Neural progenitor cell (in vitro differentiated cells): ENCODE measurements at regions not wholly inside any gene's neighbourhood (a gene's known extent, or its start where the extent isn't known, plus 50 kb on each side); places are given as distances from the start of the nearest gene placed in this dataset.
"Not testable (repeated sequence)": the region's sequence is repeated elsewhere in the genome, so short reads cannot be mapped to it uniquely, and the experiment has no call there.

Source experiments
- DNase-seq: peaks from one replicate; pipeline ENCODE4 v3.0.0-alpha.2; 2016; ENCODE audit warnings: low spot score
- H2AFZ ChIP-seq: fragments of 200-600 bp; sonication (generic); replicated peaks from 2 replicates; pipeline ENCODE4 v1.6.1; 2016; ENCODE audit warnings: antibody characterized with exemption
- H3F3A ChIP-seq: fragments of 200-600 bp; sonication (generic); 2 replicates; pipeline ENCODE4 v1.6.1; 2016; ENCODE audit warnings: antibody characterized with exemption, low read depth
- H3K27ac ChIP-seq: fragments of 200-600 bp; sonication (generic); 2 replicates; pipeline ENCODE4 v1.5.1; 2016; ENCODE audit warnings: mild to moderate bottlenecking
- H3K27me3 ChIP-seq: fragments of 200-600 bp; sonication (generic); 2 replicates; pipeline ENCODE4 v1.6.1; 2016; ENCODE audit warnings: mild to moderate bottlenecking, moderate library complexity
- H3K36me3 ChIP-seq: fragments of 200-600 bp; sonication (generic); 2 replicates; pipeline ENCODE4 v1.5.1; 2016
- H3K4me1 ChIP-seq: fragments of 200-600 bp; sonication (generic); 2 replicates; pipeline ENCODE4 v1.6.1; 2016; ENCODE audit warnings: mixed run types
- H3K4me2 ChIP-seq: fragments of 200-600 bp; sonication (generic); 2 replicates; pipeline ENCODE4 v1.6.1; 2016
- H3K4me3 ChIP-seq: fragments of 200-600 bp; sonication (generic); 2 replicates; pipeline ENCODE4 v1.5.1; 2016
- H3K79me2 ChIP-seq: fragments of 200-600 bp; sonication (generic); 2 replicates; pipeline ENCODE4 v1.6.1; 2016; ENCODE audit warnings: low read depth
- H3K9ac ChIP-seq: fragments of 200-600 bp; sonication (generic); 2 replicates; pipeline ENCODE4 v1.6.1; 2016
- H3K9me3 ChIP-seq: fragments of 200-600 bp; sonication (generic); 2 replicates; pipeline ENCODE4 v1.5.1; 2016; ENCODE audit warnings: low read depth
- H4K20me1 ChIP-seq: fragments of 200-600 bp; sonication (generic); 2 replicates; pipeline ENCODE4 v1.6.1; 2016; ENCODE audit warnings: low read depth
- H3K27ac Mint-ChIP-seq: 3 replicates; pipeline ENCODE4 v1.8.0; 2021; ENCODE audit warnings: mixed read lengths
- H3K27me3 Mint-ChIP-seq: 2 replicates; pipeline ENCODE4 v1.8.0; 2022; ENCODE audit warnings: low read depth, mild to moderate bottlenecking, inconsistent platforms, moderate library complexity, mixed read lengths; ENCODE audit not compliant: insufficient read depth
- H3K36me3 Mint-ChIP-seq: 3 replicates; pipeline ENCODE4 v1.8.0; 2021; ENCODE audit warnings: mixed read lengths
- H3K4me1 Mint-ChIP-seq: 3 replicates; pipeline ENCODE4 v1.8.0; 2021; ENCODE audit warnings: mixed read lengths
- H3K4me3 Mint-ChIP-seq: 3 replicates; pipeline ENCODE4 v1.8.0; 2021; ENCODE audit warnings: mild to moderate bottlenecking, moderate library complexity, mixed read lengths
- H3K9me3 Mint-ChIP-seq: 3 replicates; pipeline ENCODE4 v1.8.0; 2020; ENCODE audit warnings: mixed read lengths
- EZH2 ChIP-seq: fragments of 200-600 bp; sonication (generic); IDR thresholded peaks from 2 replicates; pipeline ENCODE4 v1.6.1; 2017; ENCODE audit warnings: antibody characterized with exemption, mild to moderate bottlenecking, moderate library complexity
- EZH2phosphoT487 ChIP-seq: fragments of 200-600 bp; sonication (generic); IDR thresholded peaks from 2 replicates; pipeline ENCODE4 v1.6.1; 2017; ENCODE audit warnings: antibody characterized with exemption
- TF ChIP-seq, protein P1 (sequence below): fragments of 200-600 bp; sonication (generic); IDR thresholded peaks from 2 replicates; pipeline ENCODE4 v1.5.1; 2017; ENCODE audit warnings: antibody characterized with exemption, mild to moderate bottlenecking

DNA sequence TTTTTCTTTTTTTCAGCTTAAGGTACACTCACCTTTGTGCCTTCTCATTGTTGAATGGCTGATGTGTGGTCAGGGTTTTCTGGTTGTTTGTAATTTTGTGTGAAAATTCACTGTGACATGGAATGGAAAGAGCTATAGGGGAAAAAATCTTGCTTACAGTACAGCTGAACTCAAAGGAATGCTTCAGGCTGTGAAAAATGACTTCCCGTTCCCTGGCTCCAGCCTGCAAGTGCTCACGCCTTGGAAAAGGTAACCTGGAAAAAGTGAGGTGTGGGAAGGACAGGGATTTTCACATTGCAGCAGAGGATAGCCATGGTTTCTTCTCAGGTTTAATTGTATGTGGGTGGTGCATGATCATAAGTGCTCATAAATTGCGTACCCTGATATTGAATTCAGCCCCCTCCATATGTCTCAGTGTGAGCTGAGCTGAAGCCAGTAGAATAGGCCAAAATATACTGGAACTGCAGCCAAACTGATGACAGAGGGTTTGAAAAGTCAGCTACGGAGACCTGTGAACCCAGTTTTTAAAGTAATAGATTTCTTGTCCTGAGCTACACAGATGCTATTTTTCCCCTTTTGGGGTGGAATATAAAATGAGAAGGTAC lies 228.7 kb upstream of the RASGRP1 start:
- Mint-ChIP-seq H3K27ac (no peak overlapping the region), H3K4me1 (no peaks in the 10 kb centered on the region), H3K4me3 (no peak overlapping the region), H3K9me3 (peaks cover 2% of the 10 kb centered on the region), H3K36me3 (no peaks in the 10 kb centered on the region), H3K27me3 (peaks cover 7% of the 10 kb centered on the region)
- Histone ChIP-seq H3K79me2 (no peaks in the 10 kb centered on the region), H3K4me3 (no peak overlapping the region), H3K4me1 (no peaks in the 10 kb centered on the region), H3F3A (no peaks in the 10 kb centered on the region), H3K9ac (no peak overlapping the region), H4K20me1 (no peaks in the 10 kb centered on the region), H2AFZ (no peak overlapping the region), H3K36me3 (no peaks in the 10 kb centered on the region), H3K27ac (no peak overlapping the region), H3K4me2 (no peak overlapping the region), H3K27me3 (no peaks in the 10 kb centered on the region), H3K9me3 (no peaks in the 10 kb centered on the region)
- no peak for DNase-seq
- TF ChIP-seq, protein P1, sequence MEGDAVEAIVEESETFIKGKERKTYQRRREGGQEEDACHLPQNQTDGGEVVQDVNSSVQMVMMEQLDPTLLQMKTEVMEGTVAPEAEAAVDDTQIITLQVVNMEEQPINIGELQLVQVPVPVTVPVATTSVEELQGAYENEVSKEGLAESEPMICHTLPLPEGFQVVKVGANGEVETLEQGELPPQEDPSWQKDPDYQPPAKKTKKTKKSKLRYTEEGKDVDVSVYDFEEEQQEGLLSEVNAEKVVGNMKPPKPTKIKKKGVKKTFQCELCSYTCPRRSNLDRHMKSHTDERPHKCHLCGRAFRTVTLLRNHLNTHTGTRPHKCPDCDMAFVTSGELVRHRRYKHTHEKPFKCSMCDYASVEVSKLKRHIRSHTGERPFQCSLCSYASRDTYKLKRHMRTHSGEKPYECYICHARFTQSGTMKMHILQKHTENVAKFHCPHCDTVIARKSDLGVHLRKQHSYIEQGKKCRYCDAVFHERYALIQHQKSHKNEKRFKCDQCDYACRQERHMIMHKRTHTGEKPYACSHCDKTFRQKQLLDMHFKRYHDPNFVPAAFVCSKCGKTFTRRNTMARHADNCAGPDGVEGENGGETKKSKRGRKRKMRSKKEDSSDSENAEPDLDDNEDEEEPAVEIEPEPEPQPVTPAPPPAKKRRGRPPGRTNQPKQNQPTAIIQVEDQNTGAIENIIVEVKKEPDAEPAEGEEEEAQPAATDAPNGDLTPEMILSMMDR, result no peak
- TF ChIP-seq EZH2 (no peak), EZH2phosphoT487 (no peak)

DNA sequence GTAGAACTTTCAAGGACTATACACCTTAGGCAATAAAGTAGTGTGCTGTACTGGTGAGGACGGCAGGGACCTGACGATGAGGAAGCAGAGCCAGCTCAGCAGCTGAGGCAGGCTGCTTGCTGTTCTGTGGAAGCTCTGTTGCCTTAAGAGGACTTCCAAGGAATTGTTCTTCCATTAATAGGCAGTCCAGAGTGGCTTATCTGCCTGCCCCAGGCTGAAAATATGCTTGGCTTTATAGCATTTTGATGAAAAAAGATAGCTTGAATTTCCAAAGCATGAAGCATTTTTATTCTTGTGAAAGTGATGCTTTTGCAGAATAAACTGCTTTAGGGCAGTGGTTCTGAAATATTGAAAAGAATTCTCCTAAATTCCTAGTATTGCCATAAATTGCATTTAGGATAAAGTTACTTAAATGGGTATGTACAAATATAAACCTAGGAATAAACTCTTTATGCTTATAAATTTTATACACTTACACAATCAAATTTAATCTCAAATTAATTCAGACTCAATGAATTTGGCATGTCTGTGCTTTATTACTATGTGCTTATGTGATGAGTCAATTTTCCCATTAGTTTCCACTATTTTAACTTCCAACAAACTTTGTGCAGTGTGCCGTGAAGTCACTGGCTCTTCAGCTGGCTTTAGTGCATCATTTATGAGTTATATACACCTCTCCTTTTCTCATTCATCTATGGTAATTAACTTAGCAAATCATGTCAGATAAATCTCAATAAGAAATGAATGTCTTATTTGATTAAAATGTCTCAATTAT lies 231.0 kb upstream of the RASGRP1 start:
- TF ChIP-seq EZH2phosphoT487, result no peak
- TF ChIP-seq, protein P1, result no peak
- TF ChIP-seq EZH2, result no peak
- no peak for DNase-seq
- Histone ChIP-seq H3K27ac (no peak overlapping the region), H3K9ac (no peak overlapping the region), H3K4me2 (no peak overlapping the region), H3K9me3 (no peaks in the 10 kb centered on the region), H3K27me3 (no peaks in the 10 kb centered on the region), H3K36me3 (no peaks in the 10 kb centered on the region), H3K79me2 (no peaks in the 10 kb centered on the region), H4K20me1 (no peaks in the 10 kb centered on the region), H3K4me3 (no peak overlapping the region), H3F3A (no peaks in the 10 kb centered on the region), H3K4me1 (no peaks in the 10 kb centered on the region), H2AFZ (no peak overlapping the region)
- no peak overlapping the region for H3K27ac Mint-ChIP-seq
- no peaks in the 10 kb centered on the region for H3K36me3 Mint-ChIP-seq
- H3K4me3 Mint-ChIP-seq, result no peak overlapping the region
- peaks cover 8% of the 10 kb centered on the region for H3K27me3 Mint-ChIP-seq
- no peaks in the 10 kb centered on the region for H3K4me1 Mint-ChIP-seq
- H3K9me3 Mint-ChIP-seq, result peaks cover 9% of the 10 kb centered on the region

DNA sequence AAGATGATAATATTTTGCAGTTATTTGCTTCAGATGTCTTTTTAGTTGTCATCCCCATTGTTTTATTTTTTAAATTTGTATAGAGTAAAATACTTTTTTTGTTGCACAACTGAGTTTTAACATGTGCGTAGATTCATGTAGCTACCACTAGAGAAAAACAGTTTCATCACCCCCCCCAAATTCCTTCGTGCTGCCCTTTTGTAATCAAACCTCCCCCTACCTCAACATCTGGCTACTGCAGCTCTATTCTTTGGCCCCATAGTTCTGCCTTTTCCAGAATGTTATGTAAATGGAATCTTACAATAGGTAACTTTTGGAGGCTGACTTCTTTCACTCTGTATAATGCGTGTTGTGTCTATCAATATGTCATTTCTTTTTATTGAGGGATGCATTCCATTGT lies 232.0 kb upstream of the RASGRP1 start:
- no peaks in the 10 kb centered on the region for H4K20me1 ChIP-seq
- H3K4me2 ChIP-seq, result no peak overlapping the region
- no peaks in the 10 kb centered on the region for H3K36me3 ChIP-seq
- no peaks in the 10 kb centered on the region for H3K36me3 Mint-ChIP-seq
- TF ChIP-seq EZH2 (no peak), EZH2phosphoT487 (no peak)
- TF ChIP-seq, protein P1, result no peak
- DNase-seq, result no peak
- H3K4me3 Mint-ChIP-seq, result no peak overlapping the region
- H3K4me1 ChIP-seq, result no peaks in the 10 kb centered on the region
- H3K27me3 ChIP-seq, result no peaks in the 10 kb centered on the region
- peaks cover 5% of the 10 kb centered on the region for H3K27me3 Mint-ChIP-seq
- no peak overlapping the region for H3K9ac ChIP-seq
- H3K4me1 Mint-ChIP-seq, result no peaks in the 10 kb centered on the region
- no peak overlapping the region for H3K27ac Mint-ChIP-seq
- no peak overlapping the region for H3K4me3 ChIP-seq
- H3K9me3 Mint-ChIP-seq, result peaks cover 9% of the 10 kb centered on the region
- no peaks in the 10 kb centered on the region for H3K9me3 ChIP-seq
- H3K27ac ChIP-seq, result no peak overlapping the region
- H2AFZ ChIP-seq, result no peak overlapping the region
- no peaks in the 10 kb centered on the region for H3K79me2 ChIP-seq
- no peaks in the 10 kb centered on the region for H3F3A ChIP-seq

DNA sequence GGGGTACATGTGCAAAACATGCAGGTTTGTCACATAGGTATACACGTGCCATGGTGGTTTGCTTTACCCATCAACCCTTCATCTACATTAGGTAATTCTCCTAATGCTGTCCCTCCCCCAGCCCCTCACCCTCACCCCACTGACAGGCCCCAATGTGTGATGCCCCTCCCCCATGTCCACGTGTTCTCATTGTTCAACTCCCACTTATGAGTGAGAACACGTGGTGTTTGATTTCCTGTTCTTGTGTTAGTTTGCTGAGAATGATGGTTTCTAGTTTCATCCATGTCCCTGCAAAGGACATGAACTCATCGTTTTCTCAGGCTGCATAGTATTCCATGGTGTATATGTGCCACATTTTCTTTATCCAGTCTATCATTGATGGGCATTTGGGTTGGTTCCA lies 232.9 kb upstream of the RASGRP1 start:
- H3K36me3 ChIP-seq, H3K9ac ChIP-seq, H3K9me3 ChIP-seq, H3K27me3 ChIP-seq, H3K27ac ChIP-seq, H3K4me3 ChIP-seq, H3K79me2 ChIP-seq, DNase-seq, H3K4me1 Mint-ChIP-seq, H4K20me1 ChIP-seq, H2AFZ ChIP-seq, H3K4me1 ChIP-seq, H3K9me3 Mint-ChIP-seq, H3K4me2 ChIP-seq, H3K36me3 Mint-ChIP-seq, H3K4me3 Mint-ChIP-seq, H3K27me3 Mint-ChIP-seq, H3K27ac Mint-ChIP-seq, H3F3A ChIP-seq: not testable (repeated sequence)

DNA sequence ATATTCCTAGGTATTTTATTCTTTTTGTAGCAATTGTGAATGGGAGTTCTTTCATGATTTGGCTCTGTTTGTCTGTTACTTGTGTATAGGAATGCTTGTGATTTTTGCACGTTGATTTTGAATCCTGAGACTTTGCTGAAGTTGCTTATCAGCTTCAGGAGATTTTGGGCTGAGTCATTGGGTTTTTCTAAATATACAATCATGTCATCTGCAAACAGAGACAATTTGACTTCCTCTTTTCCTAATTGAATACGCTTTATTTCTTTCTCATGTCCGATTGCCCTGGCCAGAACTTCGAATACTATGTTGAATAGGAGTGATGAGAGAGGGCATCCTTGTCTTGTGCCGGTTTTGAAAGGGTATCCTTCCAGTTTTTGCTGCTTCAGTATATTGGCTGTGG lies 234.6 kb upstream of the RASGRP1 start:
- not testable (repeated sequence) for H3K4me1 ChIP-seq, H3K9me3 Mint-ChIP-seq, H3K27ac ChIP-seq, DNase-seq, H3K27me3 Mint-ChIP-seq, H3K9me3 ChIP-seq, H3K4me3 ChIP-seq, H3F3A ChIP-seq, H4K20me1 ChIP-seq, H3K9ac ChIP-seq, H3K36me3 ChIP-seq, H3K4me3 Mint-ChIP-seq, H3K27ac Mint-ChIP-seq, H3K4me2 ChIP-seq, H3K27me3 ChIP-seq, H3K79me2 ChIP-seq, H3K36me3 Mint-ChIP-seq, H3K4me1 Mint-ChIP-seq, H2AFZ ChIP-seq
